ENCODE measurements at regions not wholly inside any gene's neighbourhood (a gene's known extent, or its start where the extent isn't known, plus 50 kb on each side); places are given as distances from the start of the nearest gene placed in this dataset.

DNA sequence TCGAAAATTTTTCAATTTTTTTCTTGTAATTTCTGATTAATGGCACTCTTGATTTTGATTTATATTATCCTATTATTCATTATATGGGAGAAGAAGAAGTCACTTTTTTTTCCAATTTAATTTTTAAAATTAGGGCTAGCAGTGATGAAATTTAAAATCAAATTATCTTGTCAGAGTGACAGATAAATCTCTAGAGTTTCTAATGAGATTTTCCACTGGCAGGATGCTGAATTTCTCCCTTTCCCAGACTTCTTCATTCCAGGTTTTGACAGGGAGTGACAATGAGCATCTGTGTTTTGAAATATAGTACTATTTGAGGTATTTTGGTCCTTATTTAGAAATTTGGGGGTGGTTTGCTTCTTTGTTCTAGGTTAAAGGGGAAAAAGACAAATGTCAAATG, 2274.1 kb downstream of the MAT2B start:
- DNase-seq, result no peak

GRCh38 chr5:165780901-165781300, 2275.5 kb downstream of the MAT2B start:
- DNase-seq, result no peak

GRCh38 chr5:165781738-165782137, 2276.3 kb downstream of the MAT2B start:
- no peak for DNase-seq

DNA sequence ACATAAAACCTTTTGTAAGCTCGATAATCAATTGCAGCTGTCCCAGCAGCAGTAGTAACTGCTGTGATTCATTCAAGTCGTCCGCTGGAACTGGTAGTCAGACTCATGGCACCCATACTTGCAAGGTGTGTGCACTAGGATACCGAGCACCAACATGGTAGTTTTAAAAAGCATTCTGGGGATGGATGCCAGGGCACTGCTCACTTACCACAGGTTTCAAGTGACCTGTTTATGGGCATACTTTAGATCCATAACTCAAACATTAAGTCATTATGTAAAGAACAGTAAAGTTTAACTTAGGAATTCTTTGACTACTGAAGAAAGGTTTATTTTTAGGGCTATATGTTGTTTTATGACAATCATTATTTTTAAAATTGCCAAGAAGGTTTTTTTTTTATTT, 2277.6 kb downstream of the MAT2B start:
- DNase-seq, result no peak

GRCh38 chr5:165786073-165786472, 2280.7 kb downstream of the MAT2B start:
- DNase-seq, result no peak

DNA sequence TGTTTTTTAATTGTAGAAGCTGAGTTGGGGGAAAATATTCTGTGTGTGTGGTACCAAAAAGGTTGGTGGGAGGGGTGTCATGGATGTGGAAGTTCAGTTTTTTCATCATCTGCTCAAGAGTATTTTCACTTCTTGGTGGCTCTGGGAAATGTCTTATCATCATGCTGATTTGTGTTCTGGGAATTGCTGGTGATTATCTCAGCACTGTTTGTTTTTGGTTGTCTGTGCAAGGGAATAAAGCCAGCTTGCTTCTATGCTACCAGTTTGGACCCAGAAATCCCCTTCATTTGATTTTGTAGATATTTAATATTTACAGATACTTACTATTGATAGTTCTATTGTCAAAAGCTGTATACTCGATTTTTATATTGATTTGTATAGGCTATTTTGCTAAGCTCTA, 2289.7 kb downstream of the MAT2B start:
- DNase-seq, result no peak

GRCh38 chr5:165805756-165806155, 2300.3 kb downstream of the MAT2B start:
- DNase-seq, result no peak

GRCh38 chr5:165808335-165808734, 2302.9 kb downstream of the MAT2B start:
- no peak for DNase-seq

DNA sequence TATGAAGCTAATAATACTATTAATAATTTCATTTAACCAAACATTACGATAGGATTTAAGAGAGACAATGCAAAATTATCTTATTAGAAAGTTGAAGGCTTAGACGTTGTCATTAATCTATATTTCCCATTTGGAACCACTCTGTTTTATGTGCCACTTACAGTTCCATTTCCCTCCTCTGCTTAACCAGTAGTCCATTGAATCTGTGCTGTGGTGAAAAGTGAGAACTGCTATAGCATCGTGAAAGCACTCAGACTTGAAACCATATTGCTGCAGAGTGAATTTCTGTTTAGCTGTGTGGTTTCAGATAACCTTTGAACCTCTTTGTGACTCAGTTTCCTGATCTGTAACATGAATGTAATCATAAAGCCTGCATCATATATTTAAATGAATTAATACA, 2304.5 kb downstream of the MAT2B start:
- no peak for DNase-seq

DNA sequence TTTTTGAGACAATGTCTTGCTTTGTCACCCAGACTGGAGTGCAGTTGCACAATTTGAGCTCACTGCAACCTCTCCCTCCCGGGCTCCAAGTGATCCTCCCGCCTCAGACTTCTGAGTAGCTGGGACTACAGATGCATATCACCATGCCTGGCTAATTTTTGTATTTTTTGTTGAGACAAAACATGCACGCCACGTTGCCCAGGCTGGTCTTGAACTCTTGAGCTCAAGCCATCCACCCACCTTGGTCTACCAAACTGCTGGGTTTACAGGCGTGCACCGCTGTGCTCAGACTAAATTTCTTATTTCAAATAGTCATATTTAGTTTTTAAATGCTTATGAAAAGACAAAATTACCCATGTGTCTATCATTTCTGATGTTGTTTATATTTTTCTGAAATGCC, 2324.1 kb downstream of the MAT2B start:
- DNase-seq, result no peak

- no peak for DNase-seq
Measured at GRCh38 chr5:165834891-165835290, 2329.5 kb downstream of the MAT2B start.

DNA sequence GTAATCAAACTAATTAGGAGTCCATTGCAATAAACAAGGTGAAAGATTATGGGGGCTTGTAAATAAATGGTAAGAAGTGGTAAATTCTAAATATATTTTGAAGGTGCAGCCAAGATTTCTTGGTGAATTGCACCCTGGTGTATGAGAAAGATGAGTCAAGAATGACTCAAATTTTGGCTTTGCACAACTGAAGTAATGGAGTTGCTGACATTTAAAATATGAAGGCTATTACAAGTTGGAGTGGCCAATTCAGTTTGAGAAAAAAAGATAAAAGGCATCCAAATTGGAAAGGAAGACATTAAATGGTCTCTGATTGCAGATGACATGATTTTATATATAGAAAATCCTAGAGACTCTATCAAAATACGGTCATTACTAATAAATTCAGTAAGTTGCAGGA, 2330.6 kb downstream of the MAT2B start:
- DNase-seq, result no peak

- DNase-seq, result no peak
Measured at GRCh38 chr5:165837286-165837685, 2331.9 kb downstream of the MAT2B start.

- no peak for DNase-seq
Measured at GRCh38 chr5:165844571-165844970, 2339.2 kb downstream of the MAT2B start.

- no peak for DNase-seq
Measured at GRCh38 chr5:165858118-165858517, 2352.7 kb downstream of the MAT2B start.

DNA sequence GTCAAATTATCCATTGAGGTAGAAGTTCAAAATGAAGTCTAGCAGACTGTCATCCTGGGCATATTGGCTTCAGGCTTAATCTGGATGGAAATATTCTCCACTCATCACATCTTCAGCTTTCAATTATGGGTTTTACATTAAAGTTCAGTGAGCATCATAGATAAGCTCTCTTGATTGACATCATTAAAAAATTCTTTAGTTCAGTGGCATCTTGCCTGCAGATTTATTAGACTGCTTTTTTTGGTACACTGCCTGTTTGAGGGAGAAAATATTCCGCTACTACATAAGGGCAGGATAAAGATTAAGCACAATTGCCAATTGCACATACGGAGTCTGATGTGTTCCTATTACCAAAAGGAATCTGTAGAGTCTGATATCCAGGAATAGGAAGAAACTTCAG, 2353.8 kb downstream of the MAT2B start:
- DNase-seq, result no peak

- DNase-seq, result no peak
Measured at GRCh38 chr5:165863239-165863638, 2357.8 kb downstream of the MAT2B start.

DNA sequence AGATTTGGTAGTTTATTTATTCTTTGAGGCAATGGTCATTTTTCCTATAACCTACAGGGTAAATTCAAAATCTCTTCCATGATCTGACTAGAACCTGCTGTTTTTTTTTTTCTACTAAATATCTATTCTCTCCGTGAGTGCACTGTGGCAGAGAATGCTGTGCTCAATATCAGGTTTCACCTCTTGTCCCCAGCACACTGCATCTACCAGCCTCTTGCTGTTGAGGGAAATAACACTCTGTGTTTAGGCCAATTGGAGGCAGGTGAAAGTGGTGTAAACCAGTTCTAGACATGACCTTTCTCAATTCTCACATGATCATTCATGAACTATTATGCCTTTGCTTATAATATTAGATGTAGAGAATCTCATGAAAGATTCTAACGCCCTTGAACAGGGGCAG, 2365.9 kb downstream of the MAT2B start:
- no peak for DNase-seq

GRCh38 chr5:165874851-165875250, 2369.4 kb downstream of the MAT2B start:
- DNase-seq, result no peak

- DNase-seq, result no peak
Measured at GRCh38 chr5:165876538-165876937, 2371.1 kb downstream of the MAT2B start.

GRCh38 chr5:165877475-165877874, 2372.1 kb downstream of the MAT2B start:
- no peak for DNase-seq

GRCh38 chr5:165881259-165881658, 2375.8 kb downstream of the MAT2B start:
- no peak for DNase-seq

- no peak for DNase-seq
Measured at GRCh38 chr5:165882099-165882498, 2376.7 kb downstream of the MAT2B start.

GRCh38 chr5:165885623-165886350, 2380.4 kb downstream of the MAT2B start:
- DNase-seq, result no peak

DNA sequence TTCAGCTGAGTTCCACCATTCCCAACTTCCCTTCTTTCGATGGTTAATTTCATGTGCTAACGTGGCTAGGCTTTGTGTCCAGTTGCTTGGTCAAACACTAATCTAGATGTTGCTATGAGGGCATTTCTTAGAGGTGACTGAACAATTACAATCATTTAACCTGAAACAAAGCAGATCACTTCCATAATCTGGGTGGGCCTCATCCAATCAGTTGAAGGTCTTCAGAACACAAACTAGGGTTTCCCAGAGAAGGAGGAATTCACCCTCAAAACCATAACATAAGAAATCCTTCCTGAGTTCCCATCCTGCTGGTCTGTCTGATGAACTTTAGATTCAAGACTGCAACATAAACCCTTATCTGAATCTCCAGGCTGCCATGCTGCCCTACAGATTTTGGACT, 2381.7 kb downstream of the MAT2B start:
- no peak for DNase-seq

All from midbrain (tissue), 1 donor.